HepG2 (cell line): ENCODE measurements at regions not wholly inside any gene's neighbourhood (a gene's known extent, or its start where the extent isn't known, plus 50 kb on each side); places are given as distances from the start of the nearest gene placed in this dataset.

Experiments used
- ATAC-seq: fragments of 200-7000 bp; cut with Tn5 transposase; 3 replicates; pipeline ENCODE4 v1.9.1; 2020; ENCODE audit warnings: mild to moderate bottlenecking, moderate library complexity
- BruUV-seq: library from RNA; stranded (reverse); fragments of 400-500 nt; replicated peaks from 2 replicates; lab custom pipeline; 2021; lab: Mats Ljungman, UMichigan
- CTCF ChIA-PET: fragments of 300-600 bp; formaldehyde crosslinking; extraction: SDS; loops from one replicate; lab custom pipeline; 2021; ENCODE audit warnings: low total read pairs, inconsistent platforms, low intra/inter-chr PET ratio; lab: Yijun Ruan, JAX
- POLR2A ChIA-PET: fragments of 350-600 bp; sonication (Branson Sonifier 250); formaldehyde crosslinking; loops from one replicate; lab custom pipeline; 2020; ENCODE audit warnings: antibody characterized with exemption, inconsistent platforms; lab: Yijun Ruan, JAX
- DNase-seq: peaks from one replicate; pipeline ENCODE4 v3.0.0-alpha.2; 2015; ENCODE audit warnings: low spot score
- FAIRE-seq: peaks from 3 replicates; lab custom pipeline; 2011; peaks lifted over from hg19 to GRCh38; lab: Jason Lieb, UNC
- H2AFZ ChIP-seq: one replicate; pipeline ENCODE4 v1.6.1; 2011; ENCODE audit warnings: low read length, inconsistent platforms
- H3K27ac ChIP-seq: fragments of 300-600 bp; 3 replicates; pipeline ENCODE4 v1.8.0; 2011; ENCODE audit warnings: mixed run types, mild to moderate bottlenecking, mixed read lengths, low read length, inconsistent platforms; ENCODE audit not compliant: insufficient read depth; ENCODE audit errors: extremely low read length
- H3K27me3 ChIP-seq, 2 experiments: fragments of 200-600 bp in 1 of 2; 2 replicates in 1 of 2; 3 replicates in 1 of 2; pipeline versions ENCODE4 v1.6.0 to v1.8.0; 2011; ENCODE audit warnings: low read length in 2 of 2, mild to moderate bottlenecking in 2 of 2, moderate library complexity in 2 of 2, inconsistent platforms in 1 of 2; ENCODE audit not compliant: insufficient read depth in 2 of 2, control insufficient read depth in 1 of 2
- H3K36me3 ChIP-seq, 2 experiments: fragments of 200-600 bp in 1 of 2; replicated peaks in 1 of 2; 2 replicates in 1 of 2; 3 replicates in 1 of 2; pipeline versions ENCODE4 v1.5.1 to v1.8.0; 2011; ENCODE audit warnings: low read length in 2 of 2, inconsistent platforms in 1 of 2; ENCODE audit not compliant: insufficient read depth in 2 of 2, control insufficient read depth in 1 of 2
- H3K4me1 ChIP-seq: 2 replicates; pipeline ENCODE4 v1.5.1; 2012; ENCODE audit warnings: low read length, inconsistent platforms; ENCODE audit not compliant: insufficient read depth
- H3K4me2 ChIP-seq: 2 replicates; pipeline ENCODE4 v1.6.0; 2011; ENCODE audit warnings: low read depth, low read length, inconsistent platforms
- H3K4me3 ChIP-seq, 3 experiments: fragments of 200-600 bp in 1 of 3; sonication (generic), shearing (Covaris generic) in 1 of 3; replicated peaks in 1 of 3; 2 replicates each; pipeline ENCODE4 v1.5.1; 2011 to 2016; ENCODE audit warnings: low read length in 3 of 3, inconsistent platforms in 2 of 3, low read depth in 2 of 3, mild to moderate bottlenecking in 2 of 3, control low read depth in 1 of 3, mixed read lengths in 1 of 3; ENCODE audit not compliant: insufficient read depth in 1 of 3
- H3K79me2 ChIP-seq: one replicate; pipeline ENCODE4 v1.6.1; 2011; ENCODE audit warnings: low read length, inconsistent platforms; ENCODE audit not compliant: insufficient read depth
- H3K9ac ChIP-seq: 2 replicates; pipeline ENCODE4 v1.6.0; 2011; ENCODE audit warnings: mild to moderate bottlenecking, low read depth, low read length, inconsistent platforms; ENCODE audit not compliant: insufficient read depth
- H3K9me3 ChIP-seq: 2 replicates; pipeline ENCODE4 v1.5.1; 2012; ENCODE audit warnings: mild to moderate bottlenecking, low read length
- H4K20me1 ChIP-seq: 2 replicates; pipeline ENCODE4 v1.6.0; 2011; ENCODE audit warnings: inconsistent platforms, mild to moderate bottlenecking, low read length, moderate library complexity; ENCODE audit not compliant: insufficient read depth
- GATAD1 ChIP-seq: IDR thresholded peaks from 2 replicates; pipeline ENCODE4 v1.6.1; 2016; ENCODE audit warnings: missing genetic modification reagents, missing compliant biosample characterization
- RBAK ChIP-seq: sonication (generic); formaldehyde crosslinking; IDR thresholded peaks from 2 replicates; pipeline ENCODE4 v1.5.1; 2020; ENCODE audit warnings: mild to moderate bottlenecking, missing genetic modification reagents
- ZFYVE20 ChIP-seq: sonication (generic); formaldehyde crosslinking; IDR thresholded peaks from 2 replicates; pipeline ENCODE4 v1.8.0; 2023; ENCODE audit warnings: low read depth, mild to moderate bottlenecking, moderate library complexity, missing genetic modification reagents, borderline replicate concordance
- ZNF160 ChIP-seq: sonication (generic); formaldehyde crosslinking; IDR thresholded peaks from 2 replicates; pipeline ENCODE4 v1.8.0; 2022; ENCODE audit warnings: mild to moderate bottlenecking, inconsistent platforms, missing genetic modification reagents
- ZNF547 ChIP-seq: sonication (generic); formaldehyde crosslinking; IDR thresholded peaks from 2 replicates; pipeline ENCODE4 v1.5.1; 2020; ENCODE audit warnings: mild to moderate bottlenecking, missing genetic modification reagents
- ZNF569 ChIP-seq: sonication (generic); formaldehyde crosslinking; IDR thresholded peaks from 2 replicates; pipeline ENCODE4 v1.5.0; 2020; ENCODE audit warnings: mild to moderate bottlenecking, missing genetic modification reagents, moderate library complexity, borderline replicate concordance
- ZNF629 ChIP-seq: sonication (generic); formaldehyde crosslinking; conservative IDR thresholded peaks from 2 replicates; pipeline ENCODE4 v1.5.0; 2020; ENCODE audit warnings: missing genetic modification reagents
- ZNF703 ChIP-seq: sonication (generic); formaldehyde crosslinking; IDR thresholded peaks from 2 replicates; pipeline ENCODE4 v1.5.1; 2020; ENCODE audit warnings: missing genetic modification reagents, mild to moderate bottlenecking, moderate library complexity, borderline replicate concordance
- ZNF782 ChIP-seq: sonication (generic); formaldehyde crosslinking; IDR thresholded peaks from 2 replicates; pipeline ENCODE4 v1.4.0; 2020; ENCODE audit warnings: missing genetic modification reagents, mild to moderate bottlenecking, borderline replicate concordance
- WGBS: methylation state at CpG from one replicate; pipeline ENCODE4 v1.1.6; 2017; ENCODE audit warnings: low lambda C conversion rate; 5-methylcytosine and 5-hydroxymethylcytosine counted together
- in situ Hi-C: cut with HindIII; loops from 2 replicates; pipeline ENCODE4 v1.10.0; 2017; ENCODE audit warnings: low pct_unique_long_range_greater_than_20kb; ENCODE audit not compliant: extremely low pct_ligation_motif_present
- intact Hi-C: fragments of 100-400 bp; cut with micrococcal nuclease; formaldehyde crosslinking; loops from one replicate; pipeline ENCODE4 v1.10.0; 2022; ENCODE audit not compliant: unreplicated experiment

- Histone ChIP-seq H3K79me2 (no peaks in the 10 kb centered on the region), H3K9ac (no peak overlapping the region), H3K4me1 (no peaks in the 10 kb centered on the region), H3K4me2 (no peak overlapping the region), H3K9me3 (no peaks in the 10 kb centered on the region), H4K20me1 (no peaks in the 10 kb centered on the region), H3K27me3 (peaks cover 0 to 12% of the 10 kb centered on the region in 2 experiments; a peak in 1 of 5 replicates), H3K36me3 (no peaks in the 10 kb centered on the region), H2AFZ (no peak overlapping the region), H3K4me3 (no peak overlapping the region), H3K27ac (no peak overlapping the region)
- 21% methylated on average over 9 of the region's 9 CpGs for WGBS
- no TSS peak for BruUV-seq
- ATAC-seq (no peak), FAIRE-seq (no peak), DNase-seq (no peak)
- in situ Hi-C loops: no loop called here
- no peak for TF ChIP-seq ZNF629 (CRISPR knock-in tag)
- TF ChIP-seq ZNF782 (CRISPR knock-in tag): no peak
- POLR2A ChIA-PET: no interaction called here
- intact Hi-C loops: no loop called here
- CTCF ChIA-PET: no interaction called here
Observed at GRCh38 chr9:69963803-69964202, 79.8 kb upstream of the MAMDC2 start.

DNA sequence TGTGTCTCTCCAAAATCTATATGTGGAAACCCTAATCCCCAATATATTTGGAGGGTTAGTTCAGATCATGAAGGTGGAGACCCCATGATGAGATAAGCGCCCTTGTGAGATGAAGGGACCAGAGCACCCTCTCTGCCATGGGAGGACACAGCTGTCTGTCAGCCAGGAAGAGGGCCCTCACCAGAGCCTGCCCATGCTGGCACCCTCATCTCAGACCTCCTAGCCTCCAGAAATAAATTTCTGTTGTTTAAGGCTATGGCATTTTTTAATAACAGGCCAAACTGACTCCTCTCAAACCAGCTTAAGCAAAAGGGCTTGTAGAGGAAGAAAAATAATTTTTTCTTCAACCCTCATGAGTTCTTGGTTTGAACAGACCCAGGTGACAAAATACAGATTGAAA, 79.2 kb upstream of the MAMDC2 start:
- no peaks in the 10 kb centered on the region for H3K9me3 ChIP-seq
- no peak overlapping the region for H2AFZ ChIP-seq
- in situ Hi-C loops (no loop called here), intact Hi-C loops (no loop called here)
- no TSS peak for BruUV-seq
- no peak overlapping the region for H3K4me2 ChIP-seq
- DNase-seq (no peak), FAIRE-seq (no peak), ATAC-seq (no peak)
- H3K27me3 ChIP-seq: peaks cover 0 to 12% of the 10 kb centered on the region in 2 experiments; a peak in 1 of 5 replicates
- no peak overlapping the region for H3K27ac ChIP-seq
- H3K79me2 ChIP-seq: no peaks in the 10 kb centered on the region
- CTCF ChIA-PET: no interaction called here
- no peak overlapping the region for H3K9ac ChIP-seq
- H4K20me1 ChIP-seq: no peaks in the 10 kb centered on the region
- H3K4me3 ChIP-seq: no peak overlapping the region
- POLR2A ChIA-PET: no interaction called here
- H3K36me3 ChIP-seq: no peaks in the 10 kb centered on the region
- 0% methylated on average over 1 of the region's 1 CpG for WGBS
- H3K4me1 ChIP-seq: no peaks in the 10 kb centered on the region
- TF ChIP-seq RBAK (CRISPR knock-in tag) (no peak), ZNF703 (CRISPR knock-in tag) (no peak), ZNF547 (CRISPR knock-in tag) (no peak), ZFYVE20 (CRISPR knock-in tag) (no peak), GATAD1 (CRISPR knock-in tag) (no peak), ZNF569 (no peak), ZNF160 (no peak)
